GM12892 (cell line): ENCODE measurements at regions not wholly inside any gene's neighbourhood (a gene's known extent, or its start where the extent isn't known, plus 50 kb on each side); places are given as distances from the start of the nearest gene placed in this dataset.

Experiments used
- POLR2A ChIP-seq: IDR thresholded peaks from 2 replicates; pipeline ENCODE4 v1.6.1; 2011; ENCODE audit warnings: low read depth, low read length, control low read depth
- POLR2AphosphoS5 ChIP-seq: IDR thresholded peaks from 2 replicates; pipeline ENCODE4 v1.6.1; 2011; ENCODE audit warnings: low read depth, low read length, control low read depth
- TAF1 ChIP-seq: IDR thresholded peaks from 2 replicates; pipeline ENCODE4 v1.6.1; 2011; ENCODE audit warnings: low read depth, mild to moderate bottlenecking, control low read depth, low read length, borderline replicate concordance

- no peak for TF ChIP-seq POLR2A
- TF ChIP-seq POLR2AphosphoS5, result no peak
- no peak for TF ChIP-seq TAF1
These were observed 310.2 kb upstream of the CTNND2 start for GRCh38 chr5:12214267-12215015.
